CD4-positive, alpha-beta T cell (primary cell): ENCODE measurements at regions not wholly inside any gene's neighbourhood (a gene's known extent, or its start where the extent isn't known, plus 50 kb on each side); places are given as distances from the start of the nearest gene placed in this dataset.

Experiments
- ATAC-seq: fragments of 200-7000 bp; cut with Tn5 transposase; one replicate; pipeline ENCODE4 v1.10.0; 2022; ENCODE audit warnings: mild to moderate bottlenecking; ENCODE audit not compliant: poor library complexity
- CTCF ChIA-PET: fragments of 350-600 bp; sonication (Branson Sonifier 250); formaldehyde crosslinking; loops from one replicate; lab custom pipeline; 2021; ENCODE audit warnings: antibody characterized with exemption, inconsistent platforms; lab: Charles Lee
- POLR2A ChIA-PET: fragments of 350-600 bp; sonication (Branson Sonifier 250); formaldehyde crosslinking; loops from one replicate; lab custom pipeline; 2021; ENCODE audit warnings: antibody characterized with exemption, inconsistent platforms; lab: Charles Lee
- DNase-seq, 14 experiments: peaks; one replicate each; pipeline ENCODE4 v3.0.0-alpha.2; 2013 to 2020; ENCODE audit warnings: mixed read lengths in 2 of 14
- H3K27ac ChIP-seq, 2 donors: one replicate each; pipeline versions ENCODE4 v1.5.1 to v1.7.0; 2013; ENCODE audit warnings: low read length in 2 of 2, low read depth in 1 of 2, mild to moderate bottlenecking in 1 of 2
- H3K27me3 ChIP-seq, 2 experiments: 1 replicate in 1 of 2; 2 replicates in 1 of 2; pipeline versions ENCODE4 v1.6.1 to v1.7.0; 2013; ENCODE audit warnings: low read length in 2 of 2, control low read depth in 1 of 2, mild to moderate bottlenecking in 1 of 2, moderate library complexity in 1 of 2; ENCODE audit not compliant: insufficient read depth in 2 of 2, control insufficient read depth in 1 of 2
- H3K36me3 ChIP-seq: one replicate; pipeline ENCODE4 v1.6.1; 2013; ENCODE audit warnings: low read length, control low read depth; ENCODE audit not compliant: insufficient read depth
- H3K4me1 ChIP-seq: one replicate; pipeline ENCODE4 v1.6.1; 2013; ENCODE audit warnings: low read length, control low read depth; ENCODE audit not compliant: insufficient read depth
- H3K4me3 ChIP-seq: one replicate; pipeline ENCODE4 v1.5.1; 2013; ENCODE audit warnings: mild to moderate bottlenecking, low read length, moderate library complexity
- H3K9me3 ChIP-seq, 2 experiments: 1 replicate in 1 of 2; 2 replicates in 1 of 2; pipeline versions ENCODE4 v1.6.1 to v1.7.0; 2013; ENCODE audit warnings: low read length in 2 of 2, mild to moderate bottlenecking in 2 of 2, control low read depth in 1 of 2, moderate library complexity in 1 of 2; ENCODE audit not compliant: control insufficient read depth in 1 of 2, insufficient read depth in 1 of 2
- H3K27ac Mint-ChIP-seq: one replicate; pipeline ENCODE4 v1.8.0; 2020; ENCODE audit warnings: mixed read lengths
- H3K27me3 Mint-ChIP-seq: one replicate; pipeline ENCODE4 v1.8.0; 2021; ENCODE audit warnings: mixed read lengths
- H3K36me3 Mint-ChIP-seq: one replicate; pipeline ENCODE4 v1.8.0; 2021; ENCODE audit warnings: low read depth, mixed read lengths
- H3K4me1 Mint-ChIP-seq: one replicate; pipeline ENCODE4 v1.8.0; 2021; ENCODE audit warnings: low read depth, mixed read lengths
- H3K4me3 Mint-ChIP-seq: one replicate; pipeline ENCODE4 v1.8.0; 2020; ENCODE audit warnings: mild to moderate bottlenecking, mixed read lengths
- H3K9me3 Mint-ChIP-seq: one replicate; pipeline ENCODE4 v1.8.0; 2020; ENCODE audit warnings: mixed read lengths
- CTCF ChIP-seq: fragments of 200-600 bp; IDR thresholded peaks from one replicate; pipeline ENCODE4 v1.8.0; 2022; ENCODE audit warnings: antibody characterized with exemption, mild to moderate bottlenecking
- intact Hi-C, 2 experiments: fragments of 100-400 bp; cut with DNase I in 1 of 2; cut with micrococcal nuclease in 1 of 2; formaldehyde crosslinking; loops; one replicate each; pipeline versions ENCODE4 v1.15.1 to v1.9.0; 2023 to 2025; cut with DNase I, micrococcal nuclease

GRCh38 chr12:126897102-126897501 is 1369.9 kb upstream of the TMEM132C start:
- H3K4me3 Mint-ChIP-seq, result no peak overlapping the region

GRCh38 chr12:126897778-126898177 is 1369.2 kb upstream of the TMEM132C start:
- Histone ChIP-seq H3K4me3 (no peak overlapping the region), H3K4me1 (no peaks in the 10 kb centered on the region), H3K36me3 (no peaks in the 10 kb centered on the region), H3K27me3 (no peaks in the 10 kb centered on the region), H3K27ac (no peak overlapping the region), H3K9me3 (no peaks in the 10 kb centered on the region)
- DNase-seq, result no peak
- Mint-ChIP-seq H3K9me3 (no peaks in the 10 kb centered on the region), H3K4me3 (no peak overlapping the region), H3K36me3 (no peaks in the 10 kb centered on the region), H3K27ac (no peak overlapping the region), H3K27me3 (no peaks in the 10 kb centered on the region), H3K4me1 (no peaks in the 10 kb centered on the region)
- ChIA-PET CTCF (no interaction called here), POLR2A (no interaction called here)
- intact Hi-C loops, result no loop called here
- ATAC-seq, result no peak
- TF ChIP-seq CTCF, result no peak

More at GRCh38 chr12:126897102-126897501, 1369.9 kb upstream of the TMEM132C start:
- H3K27ac ChIP-seq, result no peak overlapping the region
- H3K4me3 ChIP-seq, result no peak overlapping the region
- intact Hi-C loops, result no loop called here
- ChIA-PET POLR2A (no interaction called here), CTCF (no interaction called here)
- TF ChIP-seq CTCF, result no peak
- Mint-ChIP-seq H3K36me3 (no peaks in the 10 kb centered on the region), H3K27me3 (no peaks in the 10 kb centered on the region), H3K9me3 (no peaks in the 10 kb centered on the region), H3K27ac (no peak overlapping the region), H3K4me1 (no peaks in the 10 kb centered on the region)
- no peaks in the 10 kb centered on the region for H3K36me3 ChIP-seq
- H3K9me3 ChIP-seq, result no peaks in the 10 kb centered on the region
- no peak for DNase-seq
- no peaks in the 10 kb centered on the region for H3K4me1 ChIP-seq
- H3K27me3 ChIP-seq, result no peaks in the 10 kb centered on the region
- no peak for ATAC-seq

DNA sequence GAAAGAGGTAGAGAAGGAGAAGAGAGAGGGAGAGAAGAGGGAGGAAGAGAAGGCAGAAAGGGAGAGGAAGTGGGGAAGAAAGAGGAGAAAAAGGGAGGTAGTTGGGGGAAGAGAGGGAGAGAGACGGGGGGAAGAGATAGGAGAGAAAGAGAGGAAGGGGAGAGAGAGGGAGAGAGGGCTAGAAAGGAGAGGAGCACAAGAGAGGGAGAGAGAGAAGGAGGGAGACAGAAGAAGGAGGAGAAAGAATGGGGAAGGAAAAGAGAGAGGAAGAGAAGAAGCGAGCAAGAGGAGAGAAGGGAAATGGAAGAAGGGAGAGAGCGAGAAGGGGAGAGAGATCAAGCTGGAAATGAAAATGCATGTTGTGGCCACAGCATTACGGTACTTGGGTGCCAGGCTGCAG is 1368.4 kb upstream of the TMEM132C start:
- no peak overlapping the region for H3K27ac ChIP-seq
- H3K9me3 Mint-ChIP-seq, result no peaks in the 10 kb centered on the region
- H3K4me3 Mint-ChIP-seq, result no peak overlapping the region
- no peaks in the 10 kb centered on the region for H3K27me3 Mint-ChIP-seq
- ATAC-seq (no peak), DNase-seq (no peak)
- no peaks in the 10 kb centered on the region for H3K9me3 ChIP-seq
- no peaks in the 10 kb centered on the region for H3K4me1 ChIP-seq
- no peak for TF ChIP-seq CTCF
- intact Hi-C loops, result no loop called here
- no peaks in the 10 kb centered on the region for H3K27me3 ChIP-seq
- H3K4me1 Mint-ChIP-seq, result no peaks in the 10 kb centered on the region
- POLR2A ChIA-PET, result no interaction called here
- H3K36me3 ChIP-seq, result no peaks in the 10 kb centered on the region
- CTCF ChIA-PET, result interaction anchor here (1.2 kb wide), 1 partner anchor 11 kb away, joined by 4 read pairs; no protein-coding TSS in a partner anchor
- no peak overlapping the region for H3K4me3 ChIP-seq
- H3K27ac Mint-ChIP-seq, result no peak overlapping the region
- H3K36me3 Mint-ChIP-seq, result no peaks in the 10 kb centered on the region
